Keratinocyte (primary cell): ENCODE measurements at regions not wholly inside any gene's neighbourhood (a gene's known extent, or its start where the extent isn't known, plus 50 kb on each side); places are given as distances from the start of the nearest gene placed in this dataset.
"Not testable (repeated sequence)": the region's sequence is repeated elsewhere in the genome, so short reads cannot be mapped to it uniquely, and the experiment has no call there.

Experiments
- DNase-seq: peaks from one replicate; pipeline ENCODE4 v3.0.0-alpha.2; 2011; ENCODE audit warnings: low read depth, missing footprints, low spot score
- FAIRE-seq: peaks from 2 replicates; lab custom pipeline; 2011; peaks lifted over from hg19 to GRCh38; lab: Jason Lieb, UNC
- H2AFZ ChIP-seq: 2 replicates; pipeline ENCODE4 v1.6.0; 2012; ENCODE audit warnings: low read length, control low read depth, inconsistent platforms; ENCODE audit not compliant: control insufficient read depth
- H3K27ac ChIP-seq: 2 replicates; pipeline ENCODE4 v1.5.1; 2011; ENCODE audit warnings: low read length; ENCODE audit not compliant: control insufficient read depth, insufficient read depth
- H3K27me3 ChIP-seq: 3 replicates; pipeline ENCODE4 v1.6.0; 2011; ENCODE audit warnings: low read length; ENCODE audit not compliant: control insufficient read depth, insufficient read depth; ENCODE audit errors: extremely low read depth
- H3K36me3 ChIP-seq, 2 experiments: 2 replicates in 1 of 2; 3 replicates in 1 of 2; pipeline ENCODE4 v1.5.1; 2011; ENCODE audit warnings: low read length in 2 of 2, mild to moderate bottlenecking in 1 of 2; ENCODE audit not compliant: control insufficient read depth in 2 of 2, insufficient read depth in 2 of 2; ENCODE audit errors: extremely low read depth in 1 of 2
- H3K4me1 ChIP-seq: 3 replicates; pipeline ENCODE4 v1.5.1; 2011; ENCODE audit warnings: low read length; ENCODE audit not compliant: control insufficient read depth, insufficient read depth; ENCODE audit errors: extremely low read depth
- H3K4me2 ChIP-seq: 3 replicates; pipeline ENCODE4 v1.6.0; 2011; ENCODE audit warnings: low read depth, low read length; ENCODE audit not compliant: control insufficient read depth, insufficient read depth; ENCODE audit errors: extremely low read depth
- H3K4me3 ChIP-seq, 3 experiments: fragments of 200-600 bp in 1 of 3; sonication (generic) in 1 of 3; 2 replicates in 2 of 3; 3 replicates in 1 of 3; pipeline ENCODE4 v1.5.1; 2011 to 2016; ENCODE audit warnings: low read length in 3 of 3, mild to moderate bottlenecking in 3 of 3, control low read depth in 2 of 3, inconsistent platforms in 1 of 3, low read depth in 1 of 3, mixed read lengths in 1 of 3, mixed run types in 1 of 3, moderate library complexity in 1 of 3; ENCODE audit not compliant: control insufficient read depth in 2 of 3, insufficient read depth in 2 of 3; ENCODE audit errors: extremely low read depth in 1 of 3
- H3K79me2 ChIP-seq: 2 replicates; pipeline ENCODE4 v1.6.0; 2012; ENCODE audit warnings: low read length; ENCODE audit not compliant: control insufficient read depth, insufficient read depth
- H3K9ac ChIP-seq: 3 replicates; pipeline ENCODE4 v1.6.0; 2011; ENCODE audit warnings: low read length; ENCODE audit not compliant: control insufficient read depth, insufficient read depth; ENCODE audit errors: extremely low read depth
- H3K9me1 ChIP-seq: 3 replicates; pipeline ENCODE4 v1.6.0; 2011; ENCODE audit warnings: low read length; ENCODE audit not compliant: control insufficient read depth, insufficient read depth; ENCODE audit errors: extremely low read depth
- H3K9me3 ChIP-seq: 2 replicates; pipeline ENCODE4 v1.5.1; 2012; ENCODE audit warnings: low read depth, low read length; ENCODE audit not compliant: control insufficient read depth
- H4K20me1 ChIP-seq: 3 replicates; pipeline ENCODE4 v1.6.0; 2011; ENCODE audit warnings: low read length; ENCODE audit not compliant: control insufficient read depth, insufficient read depth; ENCODE audit errors: extremely low read depth
- CTCF ChIP-seq, 3 experiments: IDR thresholded peaks in 1 of 3; conservative IDR thresholded peaks in 1 of 3; optimal IDR thresholded peaks in 1 of 3; 2 replicates in 2 of 3; 3 replicates in 1 of 3; pipeline versions ENCODE3 to v1.5.1; 2011; ENCODE audit warnings: low read length in 3 of 3, mild to moderate bottlenecking in 3 of 3, moderate library complexity in 2 of 3, control low read depth in 1 of 3, inconsistent platforms in 1 of 3; ENCODE audit not compliant: insufficient read depth in 2 of 3; ENCODE audit errors: extremely low read depth in 1 of 3
- EZH2 ChIP-seq: IDR thresholded peaks from one replicate; pipeline ENCODE4 v1.6.1; 2012; ENCODE audit warnings: inconsistent platforms, mild to moderate bottlenecking, low read length, moderate library complexity
- dilution Hi-C: fragments of 300-500 bp; cut with MboI; formaldehyde crosslinking; loops from one replicate; pipeline ENCODE4 v1.7.0; 2020; ENCODE audit warnings: low sequenced_read_pairs; ENCODE audit not compliant: extremely low pct_ligation_motif_present

- Histone ChIP-seq H2AFZ (no peak overlapping the region), H3K4me2 (no peak overlapping the region), H3K9ac (no peak overlapping the region), H3K36me3 (no peaks in the 10 kb centered on the region), H3K27me3 (no peaks in the 10 kb centered on the region), H3K4me3 (no peak overlapping the region), H3K4me1 (no peaks in the 10 kb centered on the region), H4K20me1 (no peaks in the 10 kb centered on the region), H3K9me1 (no peaks in the 10 kb centered on the region), H3K79me2 (no peaks in the 10 kb centered on the region), H3K9me3 (no peaks in the 10 kb centered on the region), H3K27ac (no peak overlapping the region)
- TF ChIP-seq EZH2 (no peak), CTCF (optimal IDR thresholded peaks at IDR 0.05 in 1 of 3, IDR thresholded peaks at IDR 0.05 in 1 of 3, conservative IDR thresholded peaks at IDR 0.05 in 1 of 3; ENCODE audit: extremely low read depth in 1 of 3, insufficient read depth in 2 of 3, low read length in 3 of 3) (no peak)
- no peak for FAIRE-seq
- dilution Hi-C loops = no loop called here
- no peak for DNase-seq
Observed at GRCh38 chr2:94725543-94725942, 145.7 kb upstream of the TEKT4 start.

GRCh38 chr2:94735536-94735935 lies 135.7 kb upstream of the TEKT4 start:
- H3K9me3 ChIP-seq, H3K9me1 ChIP-seq, H4K20me1 ChIP-seq, H3K27ac ChIP-seq, H3K79me2 ChIP-seq, H2AFZ ChIP-seq, H3K4me2 ChIP-seq, H3K36me3 ChIP-seq, H3K4me3 ChIP-seq, dilution Hi-C loops, FAIRE-seq, H3K9ac ChIP-seq, DNase-seq, H3K27me3 ChIP-seq, H3K4me1 ChIP-seq: not testable (repeated sequence)

GRCh38 chr2:94737145-94737544 lies 134.1 kb upstream of the TEKT4 start:
- H3K9ac ChIP-seq, H3K4me2 ChIP-seq, H3K9me3 ChIP-seq, H3K4me1 ChIP-seq, H2AFZ ChIP-seq, H3K4me3 ChIP-seq, FAIRE-seq, H3K36me3 ChIP-seq, H3K27me3 ChIP-seq, DNase-seq, H4K20me1 ChIP-seq, dilution Hi-C loops, H3K9me1 ChIP-seq, H3K79me2 ChIP-seq, H3K27ac ChIP-seq: not testable (repeated sequence)

GRCh38 chr2:94737736-94738342 lies 133.4 kb upstream of the TEKT4 start:
- not testable (repeated sequence) for FAIRE-seq, DNase-seq

More at GRCh38 chr2:94737736-94738342, 133.4 kb upstream of the TEKT4 start:
- H3K4me1 ChIP-seq, H3K4me2 ChIP-seq, H2AFZ ChIP-seq, H3K4me3 ChIP-seq, H3K36me3 ChIP-seq, H3K9ac ChIP-seq, H3K27ac ChIP-seq, dilution Hi-C loops, H3K9me3 ChIP-seq, H3K9me1 ChIP-seq, H4K20me1 ChIP-seq, H3K79me2 ChIP-seq, H3K27me3 ChIP-seq: not testable (repeated sequence)
